Fibroblast of skin of right biceps (primary cell): ENCODE measurements at regions not wholly inside any gene's neighbourhood (a gene's known extent, or its start where the extent isn't known, plus 50 kb on each side); places are given as distances from the start of the nearest gene placed in this dataset.
A peak's percentile ranks its signal among the peaks of the same experiment; 100 is the strongest.

Experiments
- DNase-seq: peaks from one replicate; pipeline ENCODE4 v3.0.0-alpha.2; 2013

- DNase-seq = peak; percentile 12
These were observed 56.3 kb upstream of the GALNT2 start for GRCh38 chr1:230010603-230011332.

- no peak for DNase-seq
These were observed 55.5 kb upstream of the GALNT2 start for GRCh38 chr1:230011333-230012092.

GRCh38 chr1:230012093-230012393 lies 55.0 kb upstream of the GALNT2 start:
- DNase-seq = no peak

- DNase-seq = no peak
These were observed 54.3 kb upstream of the GALNT2 start for GRCh38 chr1:230012741-230013140.

- no peak for DNase-seq
These were observed 50.9 kb upstream of the GALNT2 start for GRCh38 chr1:230016159-230016558.
